CD8-positive, alpha-beta memory T cell (primary cell): ENCODE measurements at regions not wholly inside any gene's neighbourhood (a gene's known extent, or its start where the extent isn't known, plus 50 kb on each side); places are given as distances from the start of the nearest gene placed in this dataset.

Experiments used
- CTCF ChIA-PET: fragments of 350-600 bp; sonication (Branson Sonifier 250); formaldehyde crosslinking; loops from one replicate; lab custom pipeline; 2021; ENCODE audit warnings: antibody characterized with exemption; lab: Charles Lee
- POLR2A ChIA-PET: fragments of 350-600 bp; sonication (Branson Sonifier 250); formaldehyde crosslinking; loops from one replicate; lab custom pipeline; 2021; ENCODE audit warnings: antibody characterized with exemption; lab: Charles Lee
- DNase-seq, 5 donors: peaks; one replicate each; pipeline versions ENCODE4 v3.0.0 to v3.0.0-alpha.2; 2020 to 2022; ENCODE audit warnings: mixed read lengths in 1 of 5
- H3K27ac ChIP-seq: one replicate; pipeline ENCODE4 v1.7.0; 2013; ENCODE audit warnings: low read depth, mild to moderate bottlenecking, low read length, moderate library complexity
- H3K27me3 ChIP-seq: 2 replicates; pipeline ENCODE4 v1.7.0; 2013; ENCODE audit warnings: low read length, mild to moderate bottlenecking; ENCODE audit not compliant: insufficient read depth, poor library complexity, severe bottlenecking
- H3K36me3 ChIP-seq: 2 replicates; pipeline ENCODE4 v1.7.0; 2013; ENCODE audit warnings: mild to moderate bottlenecking, low read length, moderate library complexity; ENCODE audit not compliant: insufficient read depth
- H3K4me1 ChIP-seq: 2 replicates; pipeline ENCODE4 v1.7.0; 2013; ENCODE audit warnings: mild to moderate bottlenecking, low read length, moderate library complexity; ENCODE audit not compliant: insufficient read depth
- H3K4me3 ChIP-seq: 2 replicates; pipeline ENCODE4 v1.7.0; 2013; ENCODE audit warnings: mild to moderate bottlenecking, low read length
- H3K9me3 ChIP-seq: 2 replicates; pipeline ENCODE4 v1.7.0; 2013; ENCODE audit warnings: mild to moderate bottlenecking, low read length
- H3K27ac Mint-ChIP-seq, 8 donors: one replicate each; pipeline ENCODE4 v1.8.0; 2020 to 2021; ENCODE audit warnings: mixed read lengths in 8 of 8, mild to moderate bottlenecking in 6 of 8, inconsistent platforms in 3 of 8, moderate library complexity in 3 of 8
- H3K27me3 Mint-ChIP-seq, 2 donors: one replicate each; pipeline ENCODE4 v1.8.0; 2020 to 2021; ENCODE audit warnings: mixed read lengths in 2 of 2, mild to moderate bottlenecking in 1 of 2, moderate library complexity in 1 of 2
- H3K36me3 Mint-ChIP-seq, 3 donors: one replicate each; pipeline ENCODE4 v1.8.0; 2020 to 2021; ENCODE audit warnings: mixed read lengths in 3 of 3, inconsistent platforms in 1 of 3, mild to moderate bottlenecking in 1 of 3
- H3K4me1 Mint-ChIP-seq, 3 donors: one replicate each; pipeline ENCODE4 v1.8.0; 2020 to 2021; ENCODE audit warnings: mixed read lengths in 3 of 3, inconsistent platforms in 1 of 3, mild to moderate bottlenecking in 1 of 3
- H3K4me3 Mint-ChIP-seq, 7 donors: one replicate each; pipeline ENCODE4 v1.8.0; 2020 to 2021; ENCODE audit warnings: mixed read lengths in 7 of 7, mild to moderate bottlenecking in 6 of 7, moderate library complexity in 4 of 7, inconsistent platforms in 2 of 7
- H3K9me3 Mint-ChIP-seq, 5 donors: one replicate each; pipeline ENCODE4 v1.8.0; 2020 to 2022; ENCODE audit warnings: mixed read lengths in 5 of 5, mild to moderate bottlenecking in 3 of 5, moderate library complexity in 2 of 5, inconsistent platforms in 1 of 5

DNA sequence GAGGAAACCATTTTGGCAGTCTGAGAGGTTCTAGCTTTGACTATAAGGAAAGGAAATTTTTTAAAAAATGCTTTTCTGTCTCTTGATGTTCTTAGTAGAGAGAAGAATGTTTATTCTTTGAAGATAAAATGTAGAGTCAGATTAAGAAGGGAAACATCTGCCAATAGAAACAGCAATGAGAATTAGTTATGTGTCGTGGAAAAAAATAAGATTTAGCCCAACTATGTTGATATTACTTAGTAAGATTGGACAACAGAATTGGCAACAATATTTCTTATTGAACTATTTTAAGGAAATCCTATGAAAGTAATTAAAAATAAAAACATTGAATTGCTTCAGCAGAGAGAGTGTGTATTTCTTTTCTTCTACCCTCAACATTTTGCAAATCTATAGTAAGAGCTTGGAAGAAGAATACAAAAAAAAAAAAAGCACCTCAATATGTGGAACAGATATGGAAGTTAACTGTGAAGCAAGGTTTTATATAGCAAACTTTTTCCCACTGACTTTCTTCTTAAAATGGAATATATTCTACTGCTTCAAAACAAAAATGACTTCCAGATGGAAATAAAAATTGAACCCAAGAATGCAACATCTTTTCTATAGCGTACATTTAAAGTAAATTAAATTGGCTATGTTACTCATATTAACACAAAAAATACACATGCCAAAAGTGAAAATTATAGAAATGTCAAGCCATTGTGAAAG, 177.9 kb downstream of the FAM124B start:
- no peak for DNase-seq
- H3K4me1 ChIP-seq: no peaks in the 10 kb centered on the region
- no peaks in the 10 kb centered on the region for H3K9me3 ChIP-seq
- H3K27ac Mint-ChIP-seq: no peak overlapping the region
- no peak overlapping the region for H3K4me3 Mint-ChIP-seq
- no peaks in the 10 kb centered on the region for H3K4me1 Mint-ChIP-seq
- H3K27ac ChIP-seq: no peak overlapping the region
- no peaks in the 10 kb centered on the region for H3K9me3 Mint-ChIP-seq
- H3K27me3 ChIP-seq: no peaks in the 10 kb centered on the region
- ChIA-PET CTCF (no interaction called here), POLR2A (no interaction called here)
- no peaks in the 10 kb centered on the region for H3K36me3 ChIP-seq
- H3K27me3 Mint-ChIP-seq: peaks cover 9 to 30% of the 10 kb centered on the region in 2 donors
- no peaks in the 10 kb centered on the region for H3K36me3 Mint-ChIP-seq
- H3K4me3 ChIP-seq: no peak overlapping the region

GRCh38 chr2:224222974-224223373, 178.9 kb downstream of the FAM124B start:
- Mint-ChIP-seq H3K4me1 (no peaks in the 10 kb centered on the region), H3K27ac (no peak overlapping the region), H3K36me3 (no peaks in the 10 kb centered on the region), H3K9me3 (no peaks in the 10 kb centered on the region), H3K27me3 (peaks cover 11 to 28% of the 10 kb centered on the region in 2 donors), H3K4me3 (no peak overlapping the region)
- H3K4me3 ChIP-seq: no peak overlapping the region
- H3K4me1 ChIP-seq: no peaks in the 10 kb centered on the region
- DNase-seq: no peak
- no peaks in the 10 kb centered on the region for H3K27me3 ChIP-seq
- H3K9me3 ChIP-seq: no peaks in the 10 kb centered on the region
- POLR2A ChIA-PET: no interaction called here
- no peak overlapping the region for H3K27ac ChIP-seq
- CTCF ChIA-PET: no interaction called here
- H3K36me3 ChIP-seq: no peaks in the 10 kb centered on the region

- peaks cover 14 to 24% of the 10 kb centered on the region in 2 donors for H3K27me3 Mint-ChIP-seq
- no peaks in the 10 kb centered on the region for H3K9me3 Mint-ChIP-seq
- H3K27me3 ChIP-seq: no peaks in the 10 kb centered on the region
- no peak overlapping the region for H3K27ac ChIP-seq
- H3K4me1 Mint-ChIP-seq: no peaks in the 10 kb centered on the region
- H3K27ac Mint-ChIP-seq: no peak overlapping the region
- POLR2A ChIA-PET: interaction anchor here (0.5 kb wide), 1 partner anchor 272 kb away, joined by 5 read pairs; no protein-coding TSS in a partner anchor
- no peaks in the 10 kb centered on the region for H3K36me3 Mint-ChIP-seq
- no peak for DNase-seq
- H3K4me1 ChIP-seq: no peaks in the 10 kb centered on the region
- no peak overlapping the region for H3K4me3 ChIP-seq
- H3K9me3 ChIP-seq: no peaks in the 10 kb centered on the region
- no peaks in the 10 kb centered on the region for H3K36me3 ChIP-seq
- no peak overlapping the region for H3K4me3 Mint-ChIP-seq
- CTCF ChIA-PET: no interaction called here
Observed at GRCh38 chr2:224222291-224222690, 179.6 kb downstream of the FAM124B start.

DNA sequence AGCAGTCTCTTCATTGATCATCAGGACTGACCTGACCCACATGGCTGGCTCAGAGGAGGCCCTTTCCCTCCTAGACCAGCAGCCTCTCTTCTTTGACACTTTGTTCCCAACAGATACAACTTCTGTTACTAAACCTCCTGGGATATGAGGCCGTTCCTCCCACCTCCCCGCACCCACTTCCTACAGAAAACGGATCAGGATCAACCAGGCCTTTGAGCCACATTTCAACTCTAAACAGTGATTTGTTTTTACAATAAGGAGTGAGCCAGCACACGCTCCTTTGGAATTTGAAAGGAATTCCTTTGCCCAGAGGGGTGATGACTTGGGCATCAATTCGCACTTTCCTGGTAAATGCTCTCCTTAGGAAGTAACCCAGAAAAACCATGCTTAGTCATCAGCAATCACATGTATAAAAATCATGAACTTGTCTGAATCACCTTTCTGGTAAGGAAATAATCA, 180.4 kb downstream of the FAM124B start:
- no peak overlapping the region for H3K27ac Mint-ChIP-seq
- DNase-seq: no peak
- no peaks in the 10 kb centered on the region for H3K4me1 ChIP-seq
- H3K4me3 Mint-ChIP-seq: no peak overlapping the region
- no peaks in the 10 kb centered on the region for H3K9me3 ChIP-seq
- no peaks in the 10 kb centered on the region for H3K36me3 Mint-ChIP-seq
- H3K4me3 ChIP-seq: no peak overlapping the region
- POLR2A ChIA-PET: no interaction called here
- H3K27ac ChIP-seq: no peak overlapping the region
- H3K27me3 ChIP-seq: no peaks in the 10 kb centered on the region
- H3K36me3 ChIP-seq: no peaks in the 10 kb centered on the region
- peaks cover 12 to 23% of the 10 kb centered on the region in 2 donors for H3K27me3 Mint-ChIP-seq
- no peaks in the 10 kb centered on the region for H3K9me3 Mint-ChIP-seq
- CTCF ChIA-PET: no interaction called here
- no peaks in the 10 kb centered on the region for H3K4me1 Mint-ChIP-seq

DNA sequence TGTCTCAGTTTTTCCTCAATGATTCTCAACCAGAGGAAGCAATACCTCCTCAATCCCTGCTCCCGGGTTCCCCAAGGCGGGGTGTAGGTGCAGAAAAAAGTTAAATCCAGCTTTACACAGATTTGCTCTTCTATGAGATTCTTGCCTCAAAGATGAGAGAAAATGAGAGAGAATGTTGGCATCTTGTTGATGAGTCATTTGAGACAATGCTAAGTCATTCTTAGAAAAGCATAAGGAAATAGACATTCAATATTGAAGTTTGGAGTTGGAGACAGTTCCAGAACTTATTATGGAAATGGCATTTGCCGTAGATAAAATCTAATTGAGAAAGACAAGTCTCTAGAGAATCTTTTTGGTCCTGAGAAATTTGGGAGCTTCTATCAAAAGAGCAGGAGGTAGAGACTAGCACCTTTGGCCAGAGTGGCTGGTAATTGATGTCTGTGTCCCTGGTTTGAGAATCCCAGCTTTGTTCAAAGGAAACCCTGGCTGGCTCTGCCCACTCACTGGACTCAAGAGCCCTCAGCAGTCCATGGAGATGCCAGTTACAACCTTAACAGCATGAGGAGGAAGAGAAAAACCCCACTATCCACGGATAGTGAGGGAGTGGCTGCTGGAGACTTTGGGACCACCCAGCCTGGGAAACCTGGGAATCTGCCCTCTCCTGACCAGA, 181.2 kb downstream of the FAM124B start:
- Histone ChIP-seq H3K4me1 (no peaks in the 10 kb centered on the region), H3K4me3 (no peak overlapping the region), H3K27me3 (no peaks in the 10 kb centered on the region), H3K27ac (no peak overlapping the region), H3K36me3 (no peaks in the 10 kb centered on the region), H3K9me3 (no peaks in the 10 kb centered on the region)
- peaks cover 12 to 22% of the 10 kb centered on the region in 2 donors for H3K27me3 Mint-ChIP-seq
- H3K27ac Mint-ChIP-seq: no peak overlapping the region
- no peaks in the 10 kb centered on the region for H3K9me3 Mint-ChIP-seq
- H3K4me3 Mint-ChIP-seq: no peak overlapping the region
- H3K36me3 Mint-ChIP-seq: no peaks in the 10 kb centered on the region
- DNase-seq: no peak
- H3K4me1 Mint-ChIP-seq: no peaks in the 10 kb centered on the region
- CTCF ChIA-PET: no interaction called here
- POLR2A ChIA-PET: no interaction called here

GRCh38 chr2:224219781-224220180, 180.7 kb upstream of the SERPINE2 start:
- Mint-ChIP-seq H3K9me3 (no peaks in the 10 kb centered on the region), H3K36me3 (no peaks in the 10 kb centered on the region), H3K4me3 (no peak overlapping the region), H3K27me3 (peaks cover 12 to 23% of the 10 kb centered on the region in 2 donors), H3K27ac (no peak overlapping the region), H3K4me1 (no peaks in the 10 kb centered on the region)
- H3K9me3 ChIP-seq: no peaks in the 10 kb centered on the region
- H3K4me1 ChIP-seq: no peaks in the 10 kb centered on the region
- no peaks in the 10 kb centered on the region for H3K27me3 ChIP-seq
- CTCF ChIA-PET: no interaction called here
- POLR2A ChIA-PET: no interaction called here
- no peak overlapping the region for H3K4me3 ChIP-seq
- no peaks in the 10 kb centered on the region for H3K36me3 ChIP-seq
- DNase-seq: no peak
- no peak overlapping the region for H3K27ac ChIP-seq

GRCh38 chr2:224217962-224218347, 178.9 kb upstream of the SERPINE2 start:
- no peak overlapping the region for H3K4me3 Mint-ChIP-seq
- no peak overlapping the region for H3K27ac Mint-ChIP-seq
- H3K9me3 Mint-ChIP-seq: no peaks in the 10 kb centered on the region
- ChIA-PET POLR2A (no interaction called here), CTCF (no interaction called here)
- H3K27ac ChIP-seq: no peak overlapping the region
- no peaks in the 10 kb centered on the region for H3K36me3 Mint-ChIP-seq
- DNase-seq: no peak
- H3K4me1 Mint-ChIP-seq: no peaks in the 10 kb centered on the region
- no peaks in the 10 kb centered on the region for H3K36me3 ChIP-seq
- no peak overlapping the region for H3K4me3 ChIP-seq
- H3K27me3 ChIP-seq: no peaks in the 10 kb centered on the region
- peaks cover 12 to 23% of the 10 kb centered on the region in 2 donors for H3K27me3 Mint-ChIP-seq
- H3K9me3 ChIP-seq: no peaks in the 10 kb centered on the region
- H3K4me1 ChIP-seq: no peaks in the 10 kb centered on the region

- H3K36me3 ChIP-seq: no peaks in the 10 kb centered on the region
- no peak overlapping the region for H3K27ac ChIP-seq
- H3K4me3 ChIP-seq: no peak overlapping the region
- no peaks in the 10 kb centered on the region for H3K9me3 ChIP-seq
- no peak for DNase-seq
- Mint-ChIP-seq H3K9me3 (no peaks in the 10 kb centered on the region), H3K4me1 (no peaks in the 10 kb centered on the region), H3K27me3 (peaks cover 10 to 23% of the 10 kb centered on the region in 2 donors), H3K4me3 (no peak overlapping the region), H3K27ac (no peak overlapping the region), H3K36me3 (no peaks in the 10 kb centered on the region)
- H3K4me1 ChIP-seq: no peaks in the 10 kb centered on the region
- POLR2A ChIA-PET: no interaction called here
- CTCF ChIA-PET: no interaction called here
- H3K27me3 ChIP-seq: no peaks in the 10 kb centered on the region
Observed at GRCh38 chr2:224217233-224217961, 178.3 kb upstream of the SERPINE2 start.
